ENCODE measurements at regions not wholly inside any gene's neighbourhood (a gene's known extent, or its start where the extent isn't known, plus 50 kb on each side); places are given as distances from the start of the nearest gene placed in this dataset.

- DNase-seq (ENCODE audit: low spot score): no peak
Observed at GRCh38 chr3:76683256-76683655, 356.6 kb upstream of the ROBO2 start.

GRCh38 chr3:76684946-76685345, 355.0 kb upstream of the ROBO2 start:
- DNase-seq (ENCODE audit: low spot score): no peak

GRCh38 chr3:76685858-76686257, 354.0 kb upstream of the ROBO2 start:
- DNase-seq (ENCODE audit: low spot score): no peak

GRCh38 chr3:76687019-76687418, 352.9 kb upstream of the ROBO2 start:
- DNase-seq (ENCODE audit: low spot score): no peak

GRCh38 chr3:76694063-76694462, 345.8 kb upstream of the ROBO2 start:
- no peak for DNase-seq (ENCODE audit: low spot score)

- DNase-seq (ENCODE audit: low spot score): no peak
Observed at GRCh38 chr3:76698136-76698706, 341.7 kb upstream of the ROBO2 start.

GRCh38 chr3:76699846-76700245, 340.1 kb upstream of the ROBO2 start:
- no peak for DNase-seq (ENCODE audit: low spot score)

- no peak for DNase-seq (ENCODE audit: low spot score)
Observed at GRCh38 chr3:76700323-76700722, 339.6 kb upstream of the ROBO2 start.

- DNase-seq (ENCODE audit: low spot score): no peak
Observed at GRCh38 chr3:76702676-76703075, 337.2 kb upstream of the ROBO2 start.

- no peak for DNase-seq (ENCODE audit: low spot score)
Observed at GRCh38 chr3:76715426-76715825, 324.5 kb upstream of the ROBO2 start.

- DNase-seq (ENCODE audit: low spot score): no peak
Observed at GRCh38 chr3:76723366-76723765, 316.5 kb upstream of the ROBO2 start.

GRCh38 chr3:76724075-76724474, 315.8 kb upstream of the ROBO2 start:
- no peak for DNase-seq (ENCODE audit: low spot score)

GRCh38 chr3:76724706-76725105, 315.2 kb upstream of the ROBO2 start:
- DNase-seq (ENCODE audit: low spot score): peak; percentile 32

GRCh38 chr3:76726034-76726433, 313.9 kb upstream of the ROBO2 start:
- no peak for DNase-seq (ENCODE audit: low spot score)

- DNase-seq (ENCODE audit: low spot score): no peak
Observed at GRCh38 chr3:76728426-76728825, 311.5 kb upstream of the ROBO2 start.

- no peak for DNase-seq (ENCODE audit: low spot score)
Observed at GRCh38 chr3:76731471-76731870, 308.4 kb upstream of the ROBO2 start.

- no peak for DNase-seq (ENCODE audit: low spot score)
Observed at GRCh38 chr3:76733073-76733759, 306.7 kb upstream of the ROBO2 start.

- no peak for DNase-seq (ENCODE audit: low spot score)
Observed at GRCh38 chr3:76735152-76735551, 304.7 kb upstream of the ROBO2 start.

GRCh38 chr3:76753599-76753998, 286.3 kb upstream of the ROBO2 start:
- DNase-seq (ENCODE audit: low spot score): peak; percentile 9

- peak; percentile 0 for DNase-seq (ENCODE audit: low spot score)
Observed at GRCh38 chr3:76754247-76754646, 285.7 kb upstream of the ROBO2 start.

GRCh38 chr3:76756577-76756976, 283.3 kb upstream of the ROBO2 start:
- DNase-seq (ENCODE audit: low spot score): no peak

- DNase-seq (ENCODE audit: low spot score): no peak
Observed at GRCh38 chr3:76760336-76760735, 279.6 kb upstream of the ROBO2 start.

- no peak for DNase-seq (ENCODE audit: low spot score)
Observed at GRCh38 chr3:76765511-76765910, 274.4 kb upstream of the ROBO2 start.

- no peak for DNase-seq (ENCODE audit: low spot score)
Observed at GRCh38 chr3:76768912-76769311, 271.0 kb upstream of the ROBO2 start.

All from umbilical cord (tissue), 1 donor.